HG03175 (cell line): ENCODE measurements at regions not wholly inside any gene's neighbourhood (a gene's known extent, or its start where the extent isn't known, plus 50 kb on each side); places are given as distances from the start of the nearest gene placed in this dataset.

Experiments
- ATAC-seq: cut with Tn5 transposase; IDR thresholded peaks from one replicate; pipeline ENCODE4 v1.9.1; 2021; ENCODE audit warnings: mild to moderate bottlenecking, moderate library complexity; ENCODE audit not compliant: unreplicated experiment

- ATAC-seq, result no peak
These were observed 209.3 kb downstream of the LACC1 start for GRCh38 chr13:44088991-44089413.

- no peak for ATAC-seq
These were observed 209.7 kb downstream of the LACC1 start for GRCh38 chr13:44089452-44089851.

GRCh38 chr13:44092078-44092970 lies 212.6 kb downstream of the LACC1 start:
- ATAC-seq, result no peak

- ATAC-seq, result no peak
These were observed 214.2 kb downstream of the LACC1 start for GRCh38 chr13:44093607-44094564.

GRCh38 chr13:44096901-44097300 lies 217.2 kb downstream of the LACC1 start:
- ATAC-seq, result no peak

GRCh38 chr13:44098559-44098958 lies 218.9 kb downstream of the LACC1 start:
- no peak for ATAC-seq

- ATAC-seq, result no peak
These were observed 221.8 kb downstream of the LACC1 start for GRCh38 chr13:44101347-44102083.

GRCh38 chr13:44103429-44104196 lies 223.9 kb downstream of the LACC1 start:
- ATAC-seq, result no peak

- no peak for ATAC-seq
These were observed 224.4 kb downstream of the LACC1 start for GRCh38 chr13:44104197-44104490.

- ATAC-seq, result no peak
These were observed 225.3 kb downstream of the LACC1 start for GRCh38 chr13:44104969-44105368.

GRCh38 chr13:44106266-44107152 lies 226.8 kb downstream of the LACC1 start:
- no peak for ATAC-seq

- ATAC-seq, result no peak
These were observed 227.8 kb downstream of the LACC1 start for GRCh38 chr13:44107357-44108121.

GRCh38 chr13:44108331-44108858 lies 228.7 kb downstream of the LACC1 start:
- no peak for ATAC-seq

- ATAC-seq, result no peak
These were observed 230.5 kb downstream of the LACC1 start for GRCh38 chr13:44110091-44110621.

- no peak for ATAC-seq
These were observed 232.0 kb downstream of the LACC1 start for GRCh38 chr13:44111701-44112100.

GRCh38 chr13:44112700-44113329 lies 233.1 kb downstream of the LACC1 start:
- ATAC-seq, result no peak

GRCh38 chr13:44116562-44117332 lies 237.0 kb downstream of the LACC1 start:
- ATAC-seq, result no peak
